ENCODE measurements at regions not wholly inside any gene's neighbourhood (a gene's known extent, or its start where the extent isn't known, plus 50 kb on each side); places are given as distances from the start of the nearest gene placed in this dataset.
A peak's percentile ranks its signal among the peaks of the same experiment; 100 is the strongest.
"Not testable (repeated sequence)": the region's sequence is repeated elsewhere in the genome, so short reads cannot be mapped to it uniquely, and the experiment has no call there.

DNA sequence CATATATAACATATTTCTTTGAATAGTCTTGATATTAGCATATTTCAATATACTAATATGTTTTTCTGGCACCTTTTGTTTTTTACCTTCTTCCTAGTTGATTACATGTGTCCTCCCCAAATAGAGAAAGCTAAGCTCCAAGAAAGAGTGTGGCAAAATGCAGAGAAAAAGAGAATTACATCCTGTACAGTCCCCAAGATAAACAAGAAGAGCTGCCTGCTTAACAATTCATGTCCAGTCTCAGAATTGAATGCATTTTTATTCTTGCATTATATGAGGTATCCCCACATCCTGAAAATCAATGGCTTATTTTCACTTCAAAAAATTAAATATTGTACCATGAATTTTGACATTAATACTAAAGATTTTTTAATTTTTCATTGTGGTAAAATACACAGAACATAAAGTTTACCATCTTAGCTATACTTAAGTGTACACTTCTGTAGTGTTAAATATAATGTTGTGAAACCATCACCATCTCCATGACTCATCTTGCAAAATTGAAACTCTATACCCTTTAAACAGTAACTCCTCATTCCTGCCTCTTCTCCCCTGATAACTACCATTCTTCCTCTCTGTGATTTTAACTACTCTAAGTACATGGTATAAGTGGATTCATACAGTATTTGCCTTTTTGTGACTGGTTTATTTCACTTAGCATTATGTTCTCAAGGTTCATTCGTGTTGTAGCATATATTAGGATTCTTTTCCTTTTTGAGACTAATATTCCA lies 490.3 kb downstream of the COL12A1 start:
- DNase-seq (ENCODE audit: low read depth) = peak; percentile 13

DNA sequence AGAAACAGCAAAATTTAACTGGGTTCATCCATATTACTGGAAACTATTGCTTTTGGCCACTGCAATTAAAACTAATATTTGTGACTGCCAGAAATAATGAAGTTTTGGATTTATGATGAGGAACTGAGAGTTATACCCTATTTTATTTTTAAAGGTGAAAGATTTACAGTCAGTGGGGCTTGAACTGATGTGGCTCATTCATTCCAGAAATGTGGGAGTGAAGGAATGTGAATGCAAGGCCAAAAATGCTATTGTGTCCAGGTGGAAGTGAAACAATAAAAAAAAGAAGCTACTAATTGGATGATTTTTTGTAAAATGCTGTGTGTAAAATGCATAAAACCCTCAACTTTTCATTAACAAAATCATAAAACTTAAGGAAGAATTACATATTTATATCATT lies 491.9 kb downstream of the COL12A1 start:
- no peak for DNase-seq (ENCODE audit: low read depth)

DNA sequence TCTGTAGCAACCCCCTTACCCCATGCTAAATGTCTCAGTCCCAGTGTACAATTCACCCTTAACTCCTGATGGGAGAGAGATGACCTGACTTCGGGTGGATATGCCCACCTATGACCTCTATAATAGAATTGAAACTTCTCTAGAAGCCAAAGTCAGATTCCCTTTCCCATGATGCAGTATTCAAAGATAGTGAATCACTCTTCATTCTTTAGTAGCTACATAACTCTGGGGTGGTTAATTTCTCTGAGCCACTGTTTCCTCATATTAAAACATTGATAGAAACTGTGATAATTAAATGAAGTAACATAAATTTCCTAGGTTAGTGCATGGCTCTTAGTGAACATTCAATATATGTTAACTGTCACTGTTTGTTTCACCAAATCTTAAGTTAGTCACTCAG lies 500.4 kb downstream of the COL12A1 start:
- no peak for DNase-seq (ENCODE audit: low read depth)

DNA sequence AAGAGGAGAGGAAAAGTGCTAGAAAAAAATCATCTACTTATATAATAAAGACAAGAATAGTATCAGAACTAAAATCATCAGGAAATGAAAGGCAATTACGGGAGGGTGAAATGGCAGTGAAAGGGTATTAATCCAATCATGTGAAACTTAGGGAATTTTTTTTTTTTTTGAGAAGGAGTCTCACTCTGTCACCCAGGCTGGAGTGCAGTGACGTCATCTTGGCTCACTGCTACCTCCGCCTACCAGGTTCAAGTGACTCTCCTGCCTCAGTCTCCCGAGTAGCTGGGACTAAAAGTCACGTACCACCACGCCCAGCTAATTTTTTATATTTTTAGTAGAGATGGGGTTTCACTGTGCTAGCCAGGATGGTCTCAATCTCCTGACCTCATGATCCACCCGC lies 501.3 kb downstream of the COL12A1 start:
- not testable (repeated sequence) for DNase-seq (ENCODE audit: low read depth)

DNA sequence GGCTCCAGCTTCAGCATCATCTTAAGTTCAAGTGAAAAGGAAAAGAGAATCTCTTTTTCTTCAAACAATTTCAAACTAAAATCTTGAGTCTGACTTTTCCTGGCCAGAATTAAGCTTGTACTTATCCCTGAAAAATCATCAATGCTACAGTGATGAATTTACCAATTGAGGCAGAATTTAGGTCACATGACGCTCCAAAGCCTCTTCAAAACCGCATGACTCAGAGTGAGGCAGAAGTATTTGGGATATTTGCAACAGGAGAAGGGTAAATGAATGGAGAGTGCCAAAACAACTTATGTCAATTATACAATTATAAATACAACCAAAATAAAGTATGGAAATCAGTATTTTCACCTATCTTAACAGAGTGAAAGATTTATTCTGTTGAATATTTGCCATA lies 515.5 kb downstream of the COL12A1 start:
- no peak for DNase-seq (ENCODE audit: low read depth)

DNA sequence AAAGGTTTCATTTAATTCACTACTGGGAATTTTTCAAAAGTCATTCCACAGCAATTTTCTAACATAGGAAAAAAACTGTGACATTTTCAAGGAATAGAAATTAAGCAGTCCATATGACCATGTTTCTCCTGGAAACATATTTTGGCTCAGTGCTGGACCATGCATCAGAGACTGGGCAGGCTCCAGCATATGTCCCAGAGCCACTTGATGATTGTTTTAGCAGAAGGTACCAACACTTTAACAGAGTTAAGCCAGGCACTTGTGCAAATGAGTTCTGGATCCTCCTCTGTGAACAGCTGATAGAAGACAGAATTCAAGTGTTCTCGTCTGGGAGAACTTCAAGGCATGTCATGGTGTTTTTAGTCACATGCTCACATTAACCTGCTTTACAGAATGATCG lies 516.3 kb downstream of the COL12A1 start:
- DNase-seq (ENCODE audit: low read depth) = no peak

DNA sequence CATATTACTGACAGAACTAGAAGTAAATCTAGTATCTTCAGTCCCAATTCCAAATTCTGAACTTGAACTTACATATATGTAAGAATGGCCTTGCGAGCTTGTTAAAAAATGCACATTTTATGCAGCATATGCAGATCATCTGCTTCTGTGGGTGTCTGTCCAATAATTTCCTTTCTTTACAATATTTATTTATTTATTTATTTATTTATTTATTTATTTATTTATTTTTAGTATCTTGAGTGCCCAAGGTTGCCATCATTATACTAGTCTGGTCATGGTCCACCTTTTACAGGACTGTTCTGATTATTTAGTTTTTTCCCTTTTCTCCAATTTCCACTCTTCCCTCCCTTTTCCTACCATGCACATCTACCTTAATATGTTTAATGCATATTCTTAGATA lies 528.4 kb downstream of the COL12A1 start:
- no peak for DNase-seq (ENCODE audit: low read depth)

DNA sequence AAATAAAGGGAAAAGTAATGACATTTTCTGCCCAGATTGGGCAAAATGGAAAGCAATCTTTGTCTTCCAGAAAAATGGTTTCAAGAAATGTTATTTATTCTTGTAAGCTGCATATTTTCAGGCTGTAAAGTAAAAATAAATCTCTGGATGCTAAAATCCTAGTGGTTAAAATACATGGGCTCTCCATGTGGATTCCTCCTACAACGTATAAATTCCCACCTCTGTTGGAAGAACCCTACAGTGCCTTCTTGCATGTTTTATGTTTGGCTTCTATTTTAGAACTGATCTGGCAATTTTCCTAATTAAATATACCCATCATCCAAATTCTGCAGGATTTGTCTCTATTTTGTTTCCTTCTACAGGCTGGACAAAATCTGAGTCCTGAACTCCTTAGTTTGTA lies 528.9 kb downstream of the COL12A1 start:
- no peak for DNase-seq (ENCODE audit: low read depth)

DNA sequence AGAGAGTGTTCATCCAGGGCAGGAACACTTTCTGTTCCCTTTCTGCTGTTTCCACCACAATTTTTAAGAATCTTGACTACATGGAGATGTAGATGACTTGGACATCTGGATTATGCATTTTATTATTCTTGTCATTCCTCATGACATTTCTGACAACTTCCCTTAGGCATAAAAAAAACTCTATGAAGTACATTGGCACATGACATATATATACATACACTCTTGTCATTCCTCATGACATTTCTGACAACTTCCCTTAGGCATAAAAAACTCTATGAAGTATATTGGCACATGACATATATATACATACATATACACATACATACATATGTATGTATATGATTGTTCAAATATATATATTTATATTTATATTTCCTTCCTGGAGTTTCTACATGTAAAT lies 531.5 kb downstream of the COL12A1 start:
- DNase-seq (ENCODE audit: low read depth) = no peak

DNA sequence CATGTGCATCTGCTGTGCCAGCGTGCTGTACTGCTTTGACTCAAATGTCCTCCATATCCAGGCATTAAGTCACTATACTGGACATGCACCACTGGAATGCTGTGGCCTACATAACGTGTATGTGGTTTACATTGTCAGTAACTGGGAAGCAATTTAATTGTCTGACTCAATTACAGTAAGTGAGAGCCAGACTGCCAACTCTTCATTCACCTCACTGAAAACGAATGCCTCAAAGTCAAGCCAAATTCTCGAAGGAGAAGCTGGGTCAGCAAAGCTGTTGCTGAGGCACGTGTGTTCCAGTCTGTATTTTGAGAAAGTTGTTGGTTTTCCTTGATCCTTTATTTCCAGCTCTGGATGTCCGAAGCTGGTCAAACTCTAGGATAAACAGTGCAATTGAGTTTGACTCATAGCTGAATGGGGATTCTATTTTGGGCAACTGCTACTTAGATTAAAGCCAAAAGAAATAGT lies 534.3 kb downstream of the COL12A1 start:
- DNase-seq (ENCODE audit: low read depth) = peak; percentile 99

DNA sequence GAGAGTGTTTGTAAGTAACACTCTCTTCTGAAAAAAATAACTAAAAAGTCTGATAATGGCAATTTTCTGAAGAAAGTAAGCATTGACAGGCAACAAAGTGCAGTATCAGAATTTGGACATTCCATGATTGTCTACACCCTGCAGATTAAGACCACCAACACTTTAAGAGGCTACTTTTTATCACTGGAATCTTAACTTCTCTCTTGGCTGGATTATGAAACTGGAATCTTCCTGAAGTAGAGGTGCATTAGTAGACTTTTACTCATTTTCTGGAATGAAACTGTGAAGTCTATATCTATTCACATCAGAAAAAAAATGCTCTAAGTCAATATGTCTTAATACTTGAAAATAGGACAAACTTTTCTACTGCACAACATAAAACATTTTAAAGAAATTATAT lies 547.5 kb downstream of the COL12A1 start:
- DNase-seq (ENCODE audit: low read depth) = no peak

DNA sequence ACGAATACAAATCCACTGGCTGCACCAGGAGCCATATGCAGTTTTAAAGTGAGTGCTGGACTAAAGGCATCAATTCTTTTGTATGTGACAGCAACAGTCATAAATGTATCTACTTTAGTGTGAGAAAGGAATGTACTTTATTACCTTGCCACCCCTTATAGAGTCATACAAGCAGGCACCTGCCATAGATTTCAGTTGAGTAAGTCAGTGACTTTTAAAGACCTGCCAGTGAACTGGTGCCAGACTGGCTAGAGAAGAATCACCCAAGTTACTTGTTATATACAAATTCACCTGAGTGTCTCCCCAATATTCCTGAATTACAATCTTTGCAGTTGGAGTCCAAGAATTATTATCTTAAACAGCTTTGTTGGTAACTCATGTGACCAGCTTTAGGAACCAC lies 547.9 kb downstream of the COL12A1 start:
- DNase-seq (ENCODE audit: low read depth) = no peak

DNA sequence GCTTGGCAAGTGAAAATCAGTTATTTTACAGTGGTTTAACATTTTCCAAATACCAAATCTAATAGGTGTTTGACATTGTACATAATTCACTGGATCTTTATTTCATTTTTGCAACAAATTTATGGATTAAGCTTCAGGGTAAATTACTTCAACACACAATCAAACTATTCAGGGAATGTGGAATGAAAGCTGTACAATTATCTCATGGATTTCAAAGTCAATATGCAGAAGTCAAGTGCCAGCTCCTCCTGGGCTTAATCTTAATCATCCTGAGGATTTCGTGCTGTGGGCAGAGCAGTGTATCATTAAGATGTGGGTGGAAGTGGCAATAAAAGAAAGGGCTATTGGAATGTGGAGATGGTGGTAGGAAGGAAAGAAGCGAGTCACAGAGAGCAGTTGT lies 548.8 kb downstream of the COL12A1 start:
- DNase-seq (ENCODE audit: low read depth) = no peak

DNA sequence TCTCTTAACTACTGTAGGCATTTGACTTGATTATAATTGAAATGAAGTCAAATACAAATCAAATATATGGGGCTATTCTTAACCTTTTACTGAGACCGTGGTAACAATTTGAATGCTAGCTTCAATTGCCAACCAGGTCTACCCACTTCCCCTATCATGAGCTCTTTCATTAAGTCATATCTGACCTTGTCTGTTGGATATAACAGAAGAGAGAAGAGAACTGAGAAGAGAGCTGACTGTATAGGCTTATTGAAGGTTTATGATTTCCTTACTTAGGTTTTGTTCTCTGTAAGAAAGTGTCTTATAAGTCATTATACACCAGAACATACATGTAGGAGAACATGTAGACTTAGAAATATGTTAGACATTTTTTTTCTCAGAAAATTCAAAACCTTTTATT lies 549.4 kb downstream of the COL12A1 start:
- DNase-seq (ENCODE audit: low read depth) = no peak

DNA sequence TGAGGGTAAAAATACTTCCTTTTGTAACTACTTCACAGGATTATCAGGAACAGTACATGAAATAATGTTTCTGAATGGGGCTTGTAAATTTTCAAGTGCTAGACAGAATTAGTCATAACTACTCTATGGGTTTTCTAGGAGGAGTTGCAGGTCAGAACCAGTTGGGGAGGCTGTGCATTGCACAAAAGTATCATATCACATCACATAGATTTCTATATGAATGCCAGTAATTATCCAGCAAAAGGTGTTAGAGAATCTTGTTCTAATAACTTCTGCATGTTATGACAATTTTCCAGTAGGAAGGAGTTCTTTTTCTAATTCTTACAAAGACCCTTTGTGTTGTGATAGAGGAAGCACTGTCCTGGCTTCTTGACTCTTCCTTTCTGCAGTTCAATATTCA lies 551.6 kb downstream of the COL12A1 start:
- no peak for DNase-seq (ENCODE audit: low read depth)

DNA sequence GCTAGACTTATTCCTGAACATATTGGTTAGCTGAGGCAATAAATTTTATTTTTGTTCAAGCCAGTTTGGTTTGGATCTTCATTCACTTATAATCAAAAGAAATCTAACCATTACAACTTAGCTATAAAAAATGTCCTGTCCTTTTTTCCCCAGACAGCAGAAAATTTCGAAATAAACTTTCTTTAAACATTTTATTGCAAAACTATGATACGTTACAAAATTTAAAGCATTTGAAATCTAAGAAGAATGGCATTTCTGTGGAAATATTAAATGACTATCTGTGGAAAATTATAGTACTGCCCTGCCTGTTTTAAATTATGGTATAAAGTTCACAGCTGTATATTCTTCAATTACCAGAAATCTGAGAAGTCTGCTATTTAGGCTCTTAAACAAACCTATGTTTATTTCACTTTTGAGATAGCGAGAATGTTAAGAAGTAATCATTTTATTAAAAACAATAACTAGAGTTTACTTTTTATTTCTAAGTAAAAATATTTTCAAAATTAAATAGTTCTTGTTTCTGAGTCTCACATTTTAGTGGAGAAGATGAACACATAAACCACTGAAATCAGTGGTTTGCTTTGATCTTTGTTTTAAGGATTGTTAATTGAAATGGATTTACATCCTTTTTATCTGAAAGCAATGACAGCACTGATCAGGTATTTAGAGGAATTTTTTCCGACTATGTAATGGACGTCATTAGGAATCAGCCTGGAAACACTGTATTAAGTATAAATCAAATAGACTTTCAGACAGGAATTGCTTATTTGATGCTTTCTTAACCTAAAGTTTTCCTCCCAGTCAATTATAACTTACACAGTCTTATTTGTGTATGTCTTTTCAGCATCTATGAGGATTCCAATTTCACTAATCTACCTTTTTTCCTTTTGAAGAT lies 553.7 kb downstream of the COL12A1 start:
- no peak for DNase-seq (ENCODE audit: low read depth)

DNA sequence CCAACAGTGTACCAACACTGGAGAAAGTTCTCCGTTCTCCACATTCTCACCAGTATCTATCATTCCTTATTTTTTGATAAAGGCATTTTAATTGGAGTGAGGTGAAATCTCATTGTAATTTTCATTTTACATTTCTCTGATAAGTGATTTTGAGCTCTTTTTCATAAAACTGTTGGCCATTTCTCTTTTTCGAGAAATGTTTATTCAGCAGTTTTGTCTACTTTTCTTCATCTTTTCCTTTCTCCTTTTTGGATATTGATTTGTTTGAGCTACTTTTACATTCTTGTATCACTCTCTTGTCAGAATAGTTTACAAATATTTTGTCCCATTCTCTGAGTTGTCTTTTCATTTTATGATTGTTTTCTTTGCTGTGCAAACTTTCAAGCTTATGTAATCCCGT lies 555.2 kb downstream of the COL12A1 start:
- DNase-seq (ENCODE audit: low read depth) = no peak

DNA sequence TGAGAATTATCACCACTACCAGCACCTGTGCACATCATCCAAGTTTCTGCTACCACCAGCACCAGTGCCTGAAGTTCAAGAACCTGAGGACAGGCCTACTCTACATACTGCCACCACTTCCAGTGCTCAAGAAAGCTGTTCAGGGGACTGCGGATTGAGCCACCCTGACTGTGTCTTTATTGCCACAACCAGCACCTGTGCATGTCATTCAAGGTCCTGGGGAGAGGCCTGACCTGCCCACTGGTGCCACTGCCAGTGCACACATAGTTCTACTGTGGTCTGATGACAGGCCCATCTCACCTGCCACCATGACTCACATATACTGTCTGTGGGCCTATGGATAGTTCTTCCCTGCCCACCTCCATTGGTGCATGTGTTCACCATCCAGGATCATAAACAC lies 559.4 kb downstream of the COL12A1 start:
- DNase-seq (ENCODE audit: low read depth) = no peak

DNA sequence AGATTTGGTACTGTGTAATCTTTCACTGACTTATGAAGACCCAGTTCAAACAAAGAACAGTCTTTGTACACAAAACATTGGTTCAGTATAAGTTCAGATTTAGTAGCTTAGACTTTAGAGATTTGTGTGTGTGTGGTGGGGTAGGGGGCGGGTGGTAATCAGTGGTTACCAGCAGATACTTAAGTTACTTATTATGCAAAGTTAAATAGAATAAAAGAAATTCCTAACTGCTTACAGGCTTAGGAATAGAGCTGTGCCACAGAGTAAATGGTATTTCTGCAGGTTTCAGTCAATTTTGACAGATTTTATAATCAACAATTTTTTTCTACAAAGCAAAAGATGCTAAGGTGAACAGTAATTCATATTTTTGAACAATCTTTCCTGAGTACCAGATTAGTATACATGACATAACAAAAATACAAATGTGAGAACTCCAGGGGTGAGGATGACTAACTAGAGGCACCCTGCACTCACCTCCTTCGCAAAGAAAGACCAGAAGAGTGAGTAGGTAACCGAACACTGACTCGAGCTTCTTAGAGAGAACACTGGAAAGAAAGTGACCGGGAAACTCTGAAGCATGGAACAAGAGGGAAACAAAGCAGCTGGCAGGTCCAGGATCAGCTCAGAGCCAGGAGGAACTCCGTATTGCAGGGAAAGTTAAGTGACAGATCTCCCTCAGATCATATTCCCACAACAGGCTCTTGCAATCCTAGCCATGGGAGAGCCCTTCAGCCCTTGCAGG lies 560.6 kb downstream of the COL12A1 start:
- no peak for DNase-seq (ENCODE audit: low read depth)

DNA sequence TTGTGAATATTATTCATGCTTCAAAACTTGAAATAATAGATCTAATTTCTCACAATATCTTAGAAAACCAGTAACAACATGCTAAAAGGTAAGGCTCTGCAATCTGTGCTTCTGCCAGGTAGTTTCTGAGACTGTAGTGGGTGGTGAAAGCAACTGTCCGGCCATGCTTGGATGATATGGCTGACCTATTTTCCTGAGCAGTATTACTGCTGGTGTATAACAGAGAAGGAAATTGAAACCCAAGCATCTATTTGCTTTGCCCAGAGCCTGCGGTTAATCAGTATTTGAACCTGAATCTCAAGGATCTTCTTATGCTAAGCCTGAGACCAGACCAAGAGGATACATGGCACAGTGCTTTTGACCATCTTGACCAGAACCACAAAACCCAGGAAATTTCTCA lies 563.8 kb downstream of the COL12A1 start:
- DNase-seq (ENCODE audit: low read depth) = no peak

DNA sequence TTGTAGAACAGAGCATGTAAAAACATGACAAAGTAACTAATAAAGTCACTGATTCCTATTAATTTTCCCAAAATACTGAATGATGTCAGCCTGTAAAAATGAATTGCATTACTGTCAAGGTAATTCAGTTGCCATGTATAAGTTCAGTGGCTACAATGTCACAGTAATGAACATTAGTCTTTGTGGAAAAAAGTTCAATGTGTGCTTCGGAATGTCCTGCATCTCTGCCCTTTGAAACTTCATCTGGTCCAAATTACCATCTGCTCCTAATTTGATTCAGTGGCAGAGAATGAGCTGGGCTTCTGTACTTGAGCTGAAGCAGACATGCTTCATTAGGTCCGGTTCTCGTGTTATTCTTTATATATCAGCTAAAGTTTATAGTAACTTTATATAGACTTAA lies 567.4 kb downstream of the COL12A1 start:
- no peak for DNase-seq (ENCODE audit: low read depth)

DNA sequence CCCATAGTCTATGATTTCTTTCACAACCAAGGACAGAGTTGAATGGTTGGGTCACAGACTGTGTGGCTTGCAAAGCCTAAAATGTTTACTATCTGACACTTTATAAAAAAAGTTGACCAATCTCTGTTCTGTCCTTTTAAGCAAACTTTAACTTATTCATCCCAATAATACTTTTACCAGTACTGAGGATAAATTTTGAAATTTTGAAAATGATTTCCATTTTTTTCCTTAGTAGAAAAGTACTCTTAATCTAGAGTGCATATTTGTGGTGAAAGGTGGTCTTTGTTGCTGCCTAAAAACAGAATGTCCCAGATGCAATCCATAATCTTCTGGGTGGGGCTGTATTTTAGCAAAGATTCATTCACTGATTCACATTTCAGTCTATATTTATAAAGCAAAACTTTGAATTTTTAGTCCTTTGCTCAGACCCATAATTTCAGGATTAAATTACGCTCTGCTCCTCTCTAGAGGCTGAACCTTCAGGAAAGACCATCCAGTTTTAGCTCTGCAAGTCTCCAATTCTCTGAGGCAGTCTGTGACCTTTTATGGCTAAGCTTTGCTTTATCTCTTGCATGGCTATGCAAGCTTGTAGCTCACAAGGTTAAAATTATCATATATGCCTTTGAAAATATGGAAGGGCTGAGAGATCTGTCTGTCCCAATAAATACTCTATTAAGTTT lies 573.5 kb downstream of the COL12A1 start:
- no peak for DNase-seq (ENCODE audit: low read depth)

Data from stromal cell of bone marrow (primary cell).